ENCODE measurements at regions not wholly inside any gene's neighbourhood (a gene's known extent, or its start where the extent isn't known, plus 50 kb on each side); places are given as distances from the start of the nearest gene placed in this dataset.

DNA sequence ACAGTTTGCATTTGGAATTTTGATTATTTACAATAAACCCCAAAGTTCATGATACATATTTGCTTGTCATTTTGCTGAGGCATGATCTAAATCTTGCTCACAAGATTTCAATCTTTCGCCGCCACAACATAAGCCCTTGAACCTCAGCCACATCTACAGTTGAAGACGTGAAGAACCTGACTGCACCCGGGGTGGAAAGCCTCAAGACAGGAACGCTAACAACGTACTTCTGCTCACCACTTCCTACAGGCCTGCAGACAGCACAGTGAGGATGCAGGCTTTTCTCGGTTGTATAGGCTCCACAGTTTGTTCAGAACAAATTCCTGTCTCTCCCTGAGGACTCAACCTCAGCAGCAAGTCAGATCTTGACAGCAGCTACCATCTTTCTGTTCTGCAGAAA is 393.8 kb upstream of the PRKCQ start:
- Histone ChIP-seq H3K36me3 (ENCODE audit: control insufficient read depth, insufficient read depth, low read length) (no peaks in the 10 kb centered on the region), H3K9me3 (ENCODE audit: control insufficient read depth, low read length) (no peaks in the 10 kb centered on the region), H3K27ac (ENCODE audit: insufficient read depth, low read length, poor library complexity, severe bottlenecking) (no peak overlapping the region), H3K27me3 (replicated peaks; ENCODE audit: control insufficient read depth, insufficient read depth, low read length, poor library complexity, severe bottlenecking) (no peaks in the 10 kb centered on the region), H3K4me1 (ENCODE audit: control insufficient read depth, insufficient read depth, low read length, poor library complexity, severe bottlenecking) (peaks cover 3% of the 10 kb centered on the region), H3K4me3 (ENCODE audit: insufficient read depth, low read depth, low read length, poor library complexity, severe bottlenecking) (no peak overlapping the region)
- DNase-seq = peak in 1 of 3 donors; percentile 2

DNA sequence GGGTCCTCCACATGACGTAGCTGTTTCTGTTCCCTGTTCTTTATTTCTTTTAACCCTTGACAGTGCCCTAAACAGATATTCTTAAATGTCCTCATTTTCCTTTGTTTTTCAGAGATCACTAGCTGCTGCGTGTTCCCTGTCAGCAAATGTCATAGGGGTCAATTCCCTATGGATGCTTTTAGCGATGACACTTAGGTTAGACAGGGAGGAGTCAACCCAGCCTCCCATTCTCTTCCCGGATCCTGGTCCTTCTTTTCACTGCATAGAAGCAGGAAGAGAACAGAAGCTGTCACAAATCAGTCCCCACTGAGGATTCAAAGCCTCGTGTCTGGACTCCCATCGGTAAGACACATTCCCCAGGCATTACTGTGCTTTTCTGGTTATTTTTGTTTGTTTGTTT is 392.1 kb upstream of the PRKCQ start:
- Histone ChIP-seq H3K4me1 (ENCODE audit: control insufficient read depth, insufficient read depth, low read length, poor library complexity, severe bottlenecking) (peaks cover 3% of the 10 kb centered on the region), H3K9me3 (ENCODE audit: control insufficient read depth, low read length) (no peaks in the 10 kb centered on the region), H3K36me3 (ENCODE audit: control insufficient read depth, insufficient read depth, low read length) (no peaks in the 10 kb centered on the region), H3K4me3 (ENCODE audit: insufficient read depth, low read depth, low read length, poor library complexity, severe bottlenecking) (no peak overlapping the region), H3K27me3 (replicated peaks; ENCODE audit: control insufficient read depth, insufficient read depth, low read length, poor library complexity, severe bottlenecking) (no peaks in the 10 kb centered on the region), H3K27ac (ENCODE audit: insufficient read depth, low read length, poor library complexity, severe bottlenecking) (no peak overlapping the region)
- DNase-seq = no peak

DNA sequence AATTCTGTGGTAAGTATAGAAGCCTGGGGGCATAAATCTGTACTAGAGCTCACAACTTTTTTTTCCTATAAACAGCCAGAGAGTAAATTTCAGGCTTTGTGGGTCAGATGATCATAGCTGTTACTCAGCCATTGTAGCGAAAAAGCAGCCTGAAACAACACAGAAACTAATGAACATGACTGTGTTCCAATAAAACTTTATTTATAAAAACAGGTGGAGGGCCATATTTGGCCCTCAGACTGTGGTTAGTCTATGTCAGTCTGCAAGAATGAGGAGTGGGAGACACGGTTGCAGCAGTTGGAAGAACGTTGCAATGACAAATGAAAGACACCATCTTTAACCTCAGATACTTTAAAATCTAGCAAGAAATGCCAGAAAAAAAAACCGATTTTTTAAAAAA is 389.6 kb upstream of the PRKCQ start:
- no peaks in the 10 kb centered on the region for H3K9me3 ChIP-seq (ENCODE audit: control insufficient read depth, low read length)
- peaks cover 3% of the 10 kb centered on the region for H3K4me1 ChIP-seq (ENCODE audit: control insufficient read depth, insufficient read depth, low read length, poor library complexity, severe bottlenecking)
- H3K36me3 ChIP-seq (ENCODE audit: control insufficient read depth, insufficient read depth, low read length) = no peaks in the 10 kb centered on the region
- H3K27ac ChIP-seq (ENCODE audit: insufficient read depth, low read length, poor library complexity, severe bottlenecking) = no peak overlapping the region
- no peak overlapping the region for H3K4me3 ChIP-seq (ENCODE audit: insufficient read depth, low read depth, low read length, poor library complexity, severe bottlenecking)
- DNase-seq = no peak
- H3K27me3 ChIP-seq (replicated peaks; ENCODE audit: control insufficient read depth, insufficient read depth, low read length, poor library complexity, severe bottlenecking) = no peaks in the 10 kb centered on the region

DNA sequence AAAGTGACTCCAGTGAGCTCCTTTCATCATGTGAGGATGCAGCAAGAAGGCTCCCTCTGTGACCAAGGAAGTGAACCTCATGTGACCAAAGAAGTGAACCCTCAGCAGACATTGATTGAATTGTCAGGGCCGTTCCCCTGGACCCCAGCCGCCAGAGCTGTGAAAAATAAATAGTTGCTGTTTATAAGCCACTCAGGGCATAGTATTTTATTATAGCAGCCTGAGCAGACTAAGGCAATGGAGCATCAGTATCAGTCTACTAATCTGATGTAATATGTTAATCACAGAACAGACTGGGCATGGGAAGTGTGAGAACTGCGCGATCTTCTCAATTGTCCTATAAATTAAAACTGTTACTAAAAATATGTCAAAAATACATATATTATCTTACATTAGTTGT is 384.5 kb upstream of the PRKCQ start:
- Histone ChIP-seq H3K9me3 (ENCODE audit: control insufficient read depth, low read length) (no peaks in the 10 kb centered on the region), H3K27me3 (replicated peaks; ENCODE audit: control insufficient read depth, insufficient read depth, low read length, poor library complexity, severe bottlenecking) (no peaks in the 10 kb centered on the region)
- no peak for DNase-seq

DNA sequence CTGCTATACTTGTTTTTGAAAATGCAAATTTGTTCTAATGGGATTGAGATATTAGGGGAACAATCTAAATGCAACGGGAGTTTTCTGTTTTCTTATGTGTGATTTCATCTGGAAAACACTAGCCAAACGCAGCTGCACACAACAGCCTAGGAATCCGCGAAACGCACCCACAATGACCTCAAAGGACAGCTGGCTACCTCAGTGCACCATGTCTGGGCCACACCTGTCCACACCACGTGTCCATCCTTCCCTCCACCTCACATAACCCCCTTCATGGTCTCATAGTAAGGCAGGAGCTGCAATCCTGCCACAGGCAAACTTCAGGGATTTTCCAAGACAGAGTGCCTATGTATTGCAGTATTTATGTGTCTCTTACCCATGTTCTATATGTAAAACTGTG is 382.5 kb upstream of the PRKCQ start:
- peaks cover 7% of the 10 kb centered on the region for H3K4me1 ChIP-seq (ENCODE audit: control insufficient read depth, insufficient read depth, low read length, poor library complexity, severe bottlenecking)
- no peak overlapping the region for H3K27ac ChIP-seq (ENCODE audit: insufficient read depth, low read length, poor library complexity, severe bottlenecking)
- no peaks in the 10 kb centered on the region for H3K27me3 ChIP-seq (replicated peaks; ENCODE audit: control insufficient read depth, insufficient read depth, low read length, poor library complexity, severe bottlenecking)
- H3K4me3 ChIP-seq (ENCODE audit: insufficient read depth, low read depth, low read length, poor library complexity, severe bottlenecking) = no peak overlapping the region
- H3K9me3 ChIP-seq (ENCODE audit: control insufficient read depth, low read length) = no peaks in the 10 kb centered on the region
- H3K36me3 ChIP-seq (ENCODE audit: control insufficient read depth, insufficient read depth, low read length) = no peaks in the 10 kb centered on the region
- no peak for DNase-seq

More for the DNA sequence above, 384.5 kb upstream of the PRKCQ start:
- no peaks in the 10 kb centered on the region for H3K36me3 ChIP-seq (ENCODE audit: control insufficient read depth, insufficient read depth, low read length)
- H3K4me3 ChIP-seq (ENCODE audit: insufficient read depth, low read depth, low read length, poor library complexity, severe bottlenecking) = no peak overlapping the region
- no peaks in the 10 kb centered on the region for H3K4me1 ChIP-seq (ENCODE audit: control insufficient read depth, insufficient read depth, low read length, poor library complexity, severe bottlenecking)
- H3K27ac ChIP-seq (ENCODE audit: insufficient read depth, low read length, poor library complexity, severe bottlenecking) = no peak overlapping the region

DNA sequence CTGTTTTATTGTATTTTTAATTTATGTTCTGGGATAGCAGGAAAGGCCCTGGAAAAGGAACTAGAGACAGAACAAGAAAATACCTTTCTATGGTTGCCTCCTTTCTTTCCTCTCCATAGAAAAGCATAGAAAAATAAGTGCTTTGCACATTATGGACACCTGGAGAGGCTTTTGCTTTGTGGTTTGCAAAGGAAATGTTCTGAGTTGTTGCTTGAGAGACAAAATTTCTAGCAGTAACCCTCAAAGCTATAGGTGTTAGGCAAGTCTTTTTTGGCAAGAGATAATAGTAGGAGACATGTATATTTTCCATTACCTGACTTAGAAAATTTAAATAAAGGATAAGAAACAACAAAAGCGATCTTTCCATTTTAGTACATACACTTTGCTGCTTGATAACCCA is 378.6 kb upstream of the PRKCQ start:
- H3K4me1 ChIP-seq (ENCODE audit: control insufficient read depth, insufficient read depth, low read length, poor library complexity, severe bottlenecking) = peaks cover 7% of the 10 kb centered on the region
- H3K27me3 ChIP-seq (replicated peaks; ENCODE audit: control insufficient read depth, insufficient read depth, low read length, poor library complexity, severe bottlenecking) = no peaks in the 10 kb centered on the region
- H3K27ac ChIP-seq (ENCODE audit: insufficient read depth, low read length, poor library complexity, severe bottlenecking) = no peak overlapping the region
- no peaks in the 10 kb centered on the region for H3K36me3 ChIP-seq (ENCODE audit: control insufficient read depth, insufficient read depth, low read length)
- DNase-seq = no peak
- H3K4me3 ChIP-seq (ENCODE audit: insufficient read depth, low read depth, low read length, poor library complexity, severe bottlenecking) = no peak overlapping the region
- H3K9me3 ChIP-seq (ENCODE audit: control insufficient read depth, low read length) = no peaks in the 10 kb centered on the region

- Histone ChIP-seq H3K27me3 (replicated peaks; ENCODE audit: control insufficient read depth, insufficient read depth, low read length, poor library complexity, severe bottlenecking) (no peaks in the 10 kb centered on the region), H3K27ac (ENCODE audit: insufficient read depth, low read length, poor library complexity, severe bottlenecking) (no peak overlapping the region), H3K36me3 (ENCODE audit: control insufficient read depth, insufficient read depth, low read length) (no peaks in the 10 kb centered on the region), H3K4me1 (ENCODE audit: control insufficient read depth, insufficient read depth, low read length, poor library complexity, severe bottlenecking) (peaks cover 7% of the 10 kb centered on the region), H3K9me3 (ENCODE audit: control insufficient read depth, low read length) (no peaks in the 10 kb centered on the region), H3K4me3 (ENCODE audit: insufficient read depth, low read depth, low read length, poor library complexity, severe bottlenecking) (no peak overlapping the region)
- DNase-seq = no peak
Observed at GRCh38 chr10:6958254-6958653, 378.2 kb upstream of the PRKCQ start.

GRCh38 chr10:6957851-6958250 is 377.8 kb upstream of the PRKCQ start:
- Histone ChIP-seq H3K36me3 (ENCODE audit: control insufficient read depth, insufficient read depth, low read length) (no peaks in the 10 kb centered on the region), H3K4me1 (ENCODE audit: control insufficient read depth, insufficient read depth, low read length, poor library complexity, severe bottlenecking) (peaks cover 7% of the 10 kb centered on the region), H3K9me3 (ENCODE audit: control insufficient read depth, low read length) (no peaks in the 10 kb centered on the region), H3K27me3 (replicated peaks; ENCODE audit: control insufficient read depth, insufficient read depth, low read length, poor library complexity, severe bottlenecking) (no peaks in the 10 kb centered on the region), H3K27ac (ENCODE audit: insufficient read depth, low read length, poor library complexity, severe bottlenecking) (no peak overlapping the region), H3K4me3 (ENCODE audit: insufficient read depth, low read depth, low read length, poor library complexity, severe bottlenecking) (no peak overlapping the region)
- no peak for DNase-seq

DNA sequence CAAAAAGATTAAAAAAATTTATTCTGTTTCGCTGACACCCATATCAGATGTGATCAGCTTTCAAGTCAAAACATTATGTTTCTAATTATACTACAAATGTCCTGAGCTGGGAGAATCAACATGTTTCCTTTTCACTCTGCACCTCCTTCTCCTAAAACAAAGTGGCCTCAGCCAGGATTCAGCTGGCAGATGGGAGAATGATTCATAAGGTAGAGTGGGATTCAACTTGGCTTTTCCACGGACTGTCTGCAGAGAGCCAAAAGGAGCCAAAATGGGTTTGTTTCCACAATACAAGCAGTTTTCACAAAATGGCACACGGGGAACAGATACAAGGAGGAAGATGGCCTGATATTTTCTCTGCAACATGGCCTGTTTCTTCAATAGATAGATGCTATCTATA is 376.5 kb upstream of the PRKCQ start:
- Histone ChIP-seq H3K4me3 (ENCODE audit: insufficient read depth, low read depth, low read length, poor library complexity, severe bottlenecking) (no peak overlapping the region), H3K27me3 (replicated peaks; ENCODE audit: control insufficient read depth, insufficient read depth, low read length, poor library complexity, severe bottlenecking) (no peaks in the 10 kb centered on the region), H3K36me3 (ENCODE audit: control insufficient read depth, insufficient read depth, low read length) (no peaks in the 10 kb centered on the region), H3K9me3 (ENCODE audit: control insufficient read depth, low read length) (no peaks in the 10 kb centered on the region), H3K27ac (ENCODE audit: insufficient read depth, low read length, poor library complexity, severe bottlenecking) (no peak overlapping the region), H3K4me1 (ENCODE audit: control insufficient read depth, insufficient read depth, low read length, poor library complexity, severe bottlenecking) (peaks cover 7% of the 10 kb centered on the region)
- DNase-seq = no peak

- Histone ChIP-seq H3K27ac (ENCODE audit: insufficient read depth, low read length, poor library complexity, severe bottlenecking) (no peak overlapping the region), H3K36me3 (ENCODE audit: control insufficient read depth, insufficient read depth, low read length) (no peaks in the 10 kb centered on the region), H3K9me3 (ENCODE audit: control insufficient read depth, low read length) (no peaks in the 10 kb centered on the region), H3K4me3 (ENCODE audit: insufficient read depth, low read depth, low read length, poor library complexity, severe bottlenecking) (no peak overlapping the region), H3K4me1 (ENCODE audit: control insufficient read depth, insufficient read depth, low read length, poor library complexity, severe bottlenecking) (peaks cover 6% of the 10 kb centered on the region), H3K27me3 (replicated peaks; ENCODE audit: control insufficient read depth, insufficient read depth, low read length, poor library complexity, severe bottlenecking) (no peaks in the 10 kb centered on the region)
- no peak for DNase-seq
Observed at GRCh38 chr10:6953271-6953801, 373.3 kb upstream of the PRKCQ start.

- no peaks in the 10 kb centered on the region for H3K27me3 ChIP-seq (replicated peaks; ENCODE audit: control insufficient read depth, insufficient read depth, low read length, poor library complexity, severe bottlenecking)
- no peak for DNase-seq
- H3K27ac ChIP-seq (ENCODE audit: insufficient read depth, low read length, poor library complexity, severe bottlenecking) = no peak overlapping the region
Observed at GRCh38 chr10:6951732-6952131, 371.7 kb upstream of the PRKCQ start.

More at GRCh38 chr10:6951732-6952131, 371.7 kb upstream of the PRKCQ start:
- Histone ChIP-seq H3K4me3 (ENCODE audit: insufficient read depth, low read depth, low read length, poor library complexity, severe bottlenecking) (no peak overlapping the region), H3K36me3 (ENCODE audit: control insufficient read depth, insufficient read depth, low read length) (no peaks in the 10 kb centered on the region), H3K9me3 (ENCODE audit: control insufficient read depth, low read length) (no peaks in the 10 kb centered on the region), H3K4me1 (ENCODE audit: control insufficient read depth, insufficient read depth, low read length, poor library complexity, severe bottlenecking) (no peaks in the 10 kb centered on the region)

Measured in effector memory CD4-positive, alpha-beta T cell (primary cell).